IPS-18c (cell line): ENCODE measurements at regions not wholly inside any gene's neighbourhood (a gene's known extent, or its start where the extent isn't known, plus 50 kb on each side); places are given as distances from the start of the nearest gene placed in this dataset.

Source experiments
- H3K4me3 ChIP-seq: 2 replicates; pipeline ENCODE4 v1.7.0; 2013; ENCODE audit warnings: low read depth, mild to moderate bottlenecking, low read length, moderate library complexity; ENCODE audit not compliant: insufficient read depth
- H3K9me3 ChIP-seq: one replicate; pipeline ENCODE4 v1.6.1; 2013; ENCODE audit warnings: mild to moderate bottlenecking, low read length, moderate library complexity; ENCODE audit not compliant: control insufficient read depth, insufficient read depth

- no peaks in the 10 kb centered on the region for H3K9me3 ChIP-seq
- no peak overlapping the region for H3K4me3 ChIP-seq
Measured at GRCh38 chr2:59012971-59013370, 771.8 kb upstream of the FANCL start.

- Histone ChIP-seq H3K9me3 (no peaks in the 10 kb centered on the region), H3K4me3 (no peak overlapping the region)
Measured at GRCh38 chr2:59012234-59012633, 771.1 kb upstream of the FANCL start.

- no peak overlapping the region for H3K4me3 ChIP-seq
- H3K9me3 ChIP-seq: no peaks in the 10 kb centered on the region
Measured at GRCh38 chr2:59008950-59009349, 767.8 kb upstream of the FANCL start.

GRCh38 chr2:59005836-59006615 is 764.9 kb upstream of the FANCL start:
- no peaks in the 10 kb centered on the region for H3K9me3 ChIP-seq
- no peak overlapping the region for H3K4me3 ChIP-seq

GRCh38 chr2:59004621-59005020 is 763.5 kb upstream of the FANCL start:
- no peaks in the 10 kb centered on the region for H3K9me3 ChIP-seq
- no peak overlapping the region for H3K4me3 ChIP-seq

- H3K9me3 ChIP-seq: no peaks in the 10 kb centered on the region
- no peak overlapping the region for H3K4me3 ChIP-seq
Measured at GRCh38 chr2:59000796-59001195, 759.7 kb upstream of the FANCL start.

GRCh38 chr2:58992062-58992706 is 751.1 kb upstream of the FANCL start:
- no peaks in the 10 kb centered on the region for H3K9me3 ChIP-seq
- no peak overlapping the region for H3K4me3 ChIP-seq

GRCh38 chr2:58991357-58991756 is 750.2 kb upstream of the FANCL start:
- no peak overlapping the region for H3K4me3 ChIP-seq

GRCh38 chr2:58985541-58985940 is 744.4 kb upstream of the FANCL start:
- no peak overlapping the region for H3K4me3 ChIP-seq
- H3K9me3 ChIP-seq: no peaks in the 10 kb centered on the region

More at GRCh38 chr2:58991357-58991756, 750.2 kb upstream of the FANCL start:
- no peaks in the 10 kb centered on the region for H3K9me3 ChIP-seq

- Histone ChIP-seq H3K9me3 (no peaks in the 10 kb centered on the region), H3K4me3 (no peak overlapping the region)
Measured at GRCh38 chr2:58984731-58985130, 743.6 kb upstream of the FANCL start.

GRCh38 chr2:58983111-58983510 is 742.0 kb upstream of the FANCL start:
- Histone ChIP-seq H3K9me3 (no peaks in the 10 kb centered on the region), H3K4me3 (no peak overlapping the region)

- no peaks in the 10 kb centered on the region for H3K9me3 ChIP-seq
- no peak overlapping the region for H3K4me3 ChIP-seq
Measured at GRCh38 chr2:58981237-58981636, 740.1 kb upstream of the FANCL start.

GRCh38 chr2:58976375-58977071 is 735.4 kb upstream of the FANCL start:
- Histone ChIP-seq H3K9me3 (no peaks in the 10 kb centered on the region), H3K4me3 (no peak overlapping the region)

GRCh38 chr2:58974881-58975280 is 733.8 kb upstream of the FANCL start:
- H3K4me3 ChIP-seq: no peak overlapping the region
- H3K9me3 ChIP-seq: no peaks in the 10 kb centered on the region

- H3K9me3 ChIP-seq: no peaks in the 10 kb centered on the region
- H3K4me3 ChIP-seq: no peak overlapping the region
Measured at GRCh38 chr2:58974426-58974825, 733.3 kb upstream of the FANCL start.

- H3K9me3 ChIP-seq: no peaks in the 10 kb centered on the region
- H3K4me3 ChIP-seq: no peak overlapping the region
Measured at GRCh38 chr2:58973811-58974281, 732.7 kb upstream of the FANCL start.

GRCh38 chr2:58972737-58973136 is 731.6 kb upstream of the FANCL start:
- Histone ChIP-seq H3K9me3 (no peaks in the 10 kb centered on the region), H3K4me3 (no peak overlapping the region)
